ENCODE measurements at regions not wholly inside any gene's neighbourhood (a gene's known extent, or its start where the extent isn't known, plus 50 kb on each side); places are given as distances from the start of the nearest gene placed in this dataset.

DNA sequence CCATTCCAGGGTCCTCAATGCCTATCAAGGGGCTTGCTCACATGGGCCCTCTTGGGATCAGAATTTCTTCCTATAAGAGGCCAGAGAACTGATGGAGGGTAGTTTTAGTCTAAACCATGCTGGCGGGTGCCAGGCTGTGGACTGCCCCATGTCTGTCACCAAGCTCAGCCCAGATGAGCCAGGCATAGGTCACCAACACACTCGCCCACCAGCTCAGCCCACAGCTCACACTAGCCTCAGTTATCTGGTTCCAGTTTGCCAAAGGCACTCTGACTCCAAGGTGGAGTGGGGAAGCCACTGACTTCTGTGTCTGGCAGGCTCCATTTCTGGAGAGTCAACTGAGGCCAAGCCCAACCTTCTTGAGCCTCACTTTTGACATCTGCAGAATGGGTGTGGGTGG is 50.7 kb upstream of the INSYN1 start:
- H3K4me3 ChIP-seq (replicated peaks; ENCODE audit: low read depth, low read length), result no peak overlapping the region
- no peak for TF ChIP-seq CTCF (IDR thresholded peaks at IDR 0.05; ENCODE audit: low read length, missing control alignments)
- no peak for DNase-seq (ENCODE audit: low read depth)

- no peak for TF ChIP-seq CTCF (IDR thresholded peaks at IDR 0.05; ENCODE audit: low read length, missing control alignments)
- DNase-seq (ENCODE audit: low read depth), result no peak
- H3K4me3 ChIP-seq (replicated peaks; ENCODE audit: low read depth, low read length), result no peak overlapping the region
These were observed 52.4 kb upstream of the INSYN1 start for GRCh38 chr15:73805504-73806089.

DNA sequence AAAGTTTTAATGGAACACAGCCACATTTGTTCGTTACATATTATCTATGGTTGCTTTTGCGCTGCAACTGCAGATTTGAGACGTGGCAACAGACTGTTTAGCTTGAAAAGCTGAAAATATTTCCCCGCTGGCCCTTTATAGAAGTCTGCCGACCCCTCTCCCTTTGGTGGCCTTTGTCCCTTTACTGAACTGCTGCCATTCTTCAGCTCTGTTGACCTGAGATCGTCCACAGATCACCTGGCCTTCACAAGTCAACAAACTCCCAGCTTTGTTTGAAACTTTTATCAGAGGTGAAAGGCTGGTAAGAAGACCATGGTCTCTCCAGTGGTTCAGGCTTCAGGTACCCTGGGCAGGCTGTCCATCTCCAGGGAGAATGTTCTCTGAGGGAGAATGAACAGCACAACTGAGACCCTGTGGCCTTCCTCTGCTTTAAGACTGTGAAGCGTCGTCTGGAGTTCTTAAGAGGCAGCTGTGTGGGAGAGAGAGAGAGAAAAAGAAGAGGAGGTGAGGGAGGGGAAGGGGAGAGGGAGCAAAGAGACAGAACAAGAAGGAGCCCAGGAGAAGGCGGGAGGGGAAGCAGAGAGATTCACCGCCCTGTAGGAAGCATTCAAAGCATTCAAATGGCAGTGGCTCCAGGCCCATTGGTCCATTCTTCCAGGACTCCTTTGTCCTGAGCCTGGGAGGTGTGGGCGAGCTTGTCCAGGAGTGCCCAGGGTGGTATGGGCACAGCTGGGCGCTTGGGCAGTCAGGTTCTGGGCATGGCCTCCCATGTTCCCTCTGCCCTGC is 53.7 kb upstream of the INSYN1 start:
- no peak for DNase-seq (ENCODE audit: low read depth)
- H3K4me3 ChIP-seq (replicated peaks; ENCODE audit: low read depth, low read length), result no peak overlapping the region
- no peak for TF ChIP-seq CTCF (IDR thresholded peaks at IDR 0.05; ENCODE audit: low read length, missing control alignments)

GRCh38 chr15:73807865-73808264 is 54.7 kb upstream of the INSYN1 start:
- H3K4me3 ChIP-seq (replicated peaks; ENCODE audit: low read depth, low read length), result no peak overlapping the region
- no peak for TF ChIP-seq CTCF (IDR thresholded peaks at IDR 0.05; ENCODE audit: low read length, missing control alignments)
- DNase-seq (ENCODE audit: low read depth), result no peak

DNA sequence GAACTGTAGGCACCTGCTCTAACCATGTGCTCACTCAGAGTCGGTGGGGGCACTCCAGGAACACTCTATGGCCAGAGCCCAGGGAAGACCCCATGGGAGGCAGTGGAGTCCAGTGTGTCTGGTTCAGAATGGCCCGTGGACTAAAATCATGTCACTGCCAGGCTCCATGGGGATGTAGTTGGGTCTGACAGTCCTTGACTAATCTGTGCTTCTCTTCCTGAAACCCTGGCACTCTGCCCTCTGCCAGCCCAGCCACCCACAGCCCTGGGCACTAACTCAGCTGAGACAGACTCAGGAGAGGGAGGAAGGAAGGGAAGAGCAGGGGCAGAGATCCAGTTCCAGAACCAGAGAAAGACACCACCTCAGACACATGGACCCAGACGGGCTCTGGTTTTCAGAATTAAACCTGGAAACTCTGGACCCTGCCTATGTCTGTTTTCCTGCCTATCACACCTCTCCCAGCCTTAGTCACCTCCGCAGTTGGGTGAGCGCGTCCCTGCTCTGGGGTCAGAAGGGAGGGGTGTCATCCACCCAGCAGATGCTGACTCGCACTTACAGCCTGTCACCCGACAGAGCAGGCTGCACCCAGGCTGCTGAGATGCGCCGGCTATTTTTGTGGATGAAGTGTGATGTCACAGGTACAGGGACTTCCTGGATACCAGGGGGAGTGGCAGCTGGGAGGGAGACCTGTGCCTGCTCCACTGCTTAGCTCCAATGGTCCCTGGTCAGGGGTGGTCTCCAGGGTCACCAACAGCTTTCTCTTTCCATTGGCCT is 56.8 kb upstream of the INSYN1 start:
- TF ChIP-seq CTCF (IDR thresholded peaks at IDR 0.05; ENCODE audit: low read length, missing control alignments), result no peak
- H3K4me3 ChIP-seq (replicated peaks; ENCODE audit: low read depth, low read length), result no peak overlapping the region
- no peak for DNase-seq (ENCODE audit: low read depth)

GRCh38 chr15:73812806-73813465 is 59.8 kb upstream of the INSYN1 start:
- DNase-seq (ENCODE audit: low read depth), result no peak
- no peak overlapping the region for H3K4me3 ChIP-seq (replicated peaks; ENCODE audit: low read depth, low read length)
- no peak for TF ChIP-seq CTCF (IDR thresholded peaks at IDR 0.05; ENCODE audit: low read length, missing control alignments)
